Keratinocyte (primary cell): ENCODE measurements at regions not wholly inside any gene's neighbourhood (a gene's known extent, or its start where the extent isn't known, plus 50 kb on each side); places are given as distances from the start of the nearest gene placed in this dataset.

Experiments used
- DNase-seq: peaks from one replicate; pipeline ENCODE4 v3.0.0-alpha.2; 2011; ENCODE audit warnings: low read depth, missing footprints, low spot score
- FAIRE-seq: peaks from 2 replicates; lab custom pipeline; 2011; peaks lifted over from hg19 to GRCh38; lab: Jason Lieb, UNC
- H2AFZ ChIP-seq: 2 replicates; pipeline ENCODE4 v1.6.0; 2012; ENCODE audit warnings: low read length, control low read depth, inconsistent platforms; ENCODE audit not compliant: control insufficient read depth
- H3K27ac ChIP-seq: 2 replicates; pipeline ENCODE4 v1.5.1; 2011; ENCODE audit warnings: low read length; ENCODE audit not compliant: control insufficient read depth, insufficient read depth
- H3K27me3 ChIP-seq: 3 replicates; pipeline ENCODE4 v1.6.0; 2011; ENCODE audit warnings: low read length; ENCODE audit not compliant: control insufficient read depth, insufficient read depth; ENCODE audit errors: extremely low read depth
- H3K36me3 ChIP-seq, 2 experiments: 2 replicates in 1 of 2; 3 replicates in 1 of 2; pipeline ENCODE4 v1.5.1; 2011; ENCODE audit warnings: low read length in 2 of 2, mild to moderate bottlenecking in 1 of 2; ENCODE audit not compliant: control insufficient read depth in 2 of 2, insufficient read depth in 2 of 2; ENCODE audit errors: extremely low read depth in 1 of 2
- H3K4me1 ChIP-seq: 3 replicates; pipeline ENCODE4 v1.5.1; 2011; ENCODE audit warnings: low read length; ENCODE audit not compliant: control insufficient read depth, insufficient read depth; ENCODE audit errors: extremely low read depth
- H3K4me2 ChIP-seq: 3 replicates; pipeline ENCODE4 v1.6.0; 2011; ENCODE audit warnings: low read depth, low read length; ENCODE audit not compliant: control insufficient read depth, insufficient read depth; ENCODE audit errors: extremely low read depth
- H3K4me3 ChIP-seq, 3 experiments: fragments of 200-600 bp in 1 of 3; sonication (generic) in 1 of 3; 2 replicates in 2 of 3; 3 replicates in 1 of 3; pipeline ENCODE4 v1.5.1; 2011 to 2016; ENCODE audit warnings: low read length in 3 of 3, mild to moderate bottlenecking in 3 of 3, control low read depth in 2 of 3, inconsistent platforms in 1 of 3, low read depth in 1 of 3, mixed read lengths in 1 of 3, mixed run types in 1 of 3, moderate library complexity in 1 of 3; ENCODE audit not compliant: control insufficient read depth in 2 of 3, insufficient read depth in 2 of 3; ENCODE audit errors: extremely low read depth in 1 of 3
- H3K79me2 ChIP-seq: 2 replicates; pipeline ENCODE4 v1.6.0; 2012; ENCODE audit warnings: low read length; ENCODE audit not compliant: control insufficient read depth, insufficient read depth
- H3K9ac ChIP-seq: 3 replicates; pipeline ENCODE4 v1.6.0; 2011; ENCODE audit warnings: low read length; ENCODE audit not compliant: control insufficient read depth, insufficient read depth; ENCODE audit errors: extremely low read depth
- H3K9me1 ChIP-seq: 3 replicates; pipeline ENCODE4 v1.6.0; 2011; ENCODE audit warnings: low read length; ENCODE audit not compliant: control insufficient read depth, insufficient read depth; ENCODE audit errors: extremely low read depth
- H3K9me3 ChIP-seq: 2 replicates; pipeline ENCODE4 v1.5.1; 2012; ENCODE audit warnings: low read depth, low read length; ENCODE audit not compliant: control insufficient read depth
- H4K20me1 ChIP-seq: 3 replicates; pipeline ENCODE4 v1.6.0; 2011; ENCODE audit warnings: low read length; ENCODE audit not compliant: control insufficient read depth, insufficient read depth; ENCODE audit errors: extremely low read depth
- CTCF ChIP-seq, 3 experiments: IDR thresholded peaks in 1 of 3; conservative IDR thresholded peaks in 1 of 3; optimal IDR thresholded peaks in 1 of 3; 2 replicates in 2 of 3; 3 replicates in 1 of 3; pipeline versions ENCODE3 to v1.5.1; 2011; ENCODE audit warnings: low read length in 3 of 3, mild to moderate bottlenecking in 3 of 3, moderate library complexity in 2 of 3, control low read depth in 1 of 3, inconsistent platforms in 1 of 3; ENCODE audit not compliant: insufficient read depth in 2 of 3; ENCODE audit errors: extremely low read depth in 1 of 3
- EZH2 ChIP-seq: IDR thresholded peaks from one replicate; pipeline ENCODE4 v1.6.1; 2012; ENCODE audit warnings: inconsistent platforms, mild to moderate bottlenecking, low read length, moderate library complexity
- dilution Hi-C: fragments of 300-500 bp; cut with MboI; formaldehyde crosslinking; loops from one replicate; pipeline ENCODE4 v1.7.0; 2020; ENCODE audit warnings: low sequenced_read_pairs; ENCODE audit not compliant: extremely low pct_ligation_motif_present

- H3K36me3 ChIP-seq: no peaks in the 10 kb centered on the region
- no peaks in the 10 kb centered on the region for H3K27me3 ChIP-seq
- no peak overlapping the region for H3K4me3 ChIP-seq
- no peak overlapping the region for H3K9ac ChIP-seq
- H2AFZ ChIP-seq: no peak overlapping the region
- peaks cover 12% of the 10 kb centered on the region for H3K9me3 ChIP-seq
- H3K4me1 ChIP-seq: no peaks in the 10 kb centered on the region
- no peaks in the 10 kb centered on the region for H4K20me1 ChIP-seq
- DNase-seq: no peak
- H3K79me2 ChIP-seq: no peaks in the 10 kb centered on the region
- H3K4me2 ChIP-seq: no peak overlapping the region
- dilution Hi-C loops: no loop called here
- H3K9me1 ChIP-seq: no peaks in the 10 kb centered on the region
- no peak for FAIRE-seq
- no peak for TF ChIP-seq CTCF (optimal IDR thresholded peaks at IDR 0.05 in 1 of 3, IDR thresholded peaks at IDR 0.05 in 1 of 3, conservative IDR thresholded peaks at IDR 0.05 in 1 of 3; ENCODE audit: extremely low read depth in 1 of 3, insufficient read depth in 2 of 3, low read length in 3 of 3)
- TF ChIP-seq EZH2: no peak
- no peak overlapping the region for H3K27ac ChIP-seq
These were observed 197.9 kb upstream of the ZNF536 start for GRCh38 chr19:30174357-30174645.

- H3K4me2 ChIP-seq: no peak overlapping the region
- H3K4me1 ChIP-seq: no peaks in the 10 kb centered on the region
- H3K27me3 ChIP-seq: no peaks in the 10 kb centered on the region
- no peaks in the 10 kb centered on the region for H4K20me1 ChIP-seq
- no peaks in the 10 kb centered on the region for H3K36me3 ChIP-seq
- no peak overlapping the region for H3K9ac ChIP-seq
- peaks cover 12% of the 10 kb centered on the region for H3K9me3 ChIP-seq
- dilution Hi-C loops: no loop called here
- FAIRE-seq (no peak), DNase-seq (no peak)
- H3K79me2 ChIP-seq: no peaks in the 10 kb centered on the region
- TF ChIP-seq EZH2 (no peak), CTCF (optimal IDR thresholded peaks at IDR 0.05 in 1 of 3, IDR thresholded peaks at IDR 0.05 in 1 of 3, conservative IDR thresholded peaks at IDR 0.05 in 1 of 3; ENCODE audit: extremely low read depth in 1 of 3, insufficient read depth in 2 of 3, low read length in 3 of 3) (no peak)
- no peak overlapping the region for H3K27ac ChIP-seq
- no peak overlapping the region for H3K4me3 ChIP-seq
- no peaks in the 10 kb centered on the region for H3K9me1 ChIP-seq
- H2AFZ ChIP-seq: no peak overlapping the region
These were observed 197.4 kb upstream of the ZNF536 start for GRCh38 chr19:30174791-30175190.
